ENCODE measurements at regions not wholly inside any gene's neighbourhood (a gene's known extent, or its start where the extent isn't known, plus 50 kb on each side); places are given as distances from the start of the nearest gene placed in this dataset.

GRCh38 chr15:36251450-36251849 is 328.0 kb upstream of the CDIN1 start:
- no peak for TF ChIP-seq CTCF (IDR thresholded peaks at IDR 0.05)
- no peak for TF ChIP-seq POLR2A (IDR thresholded peaks at IDR 0.05)
- TF ChIP-seq POLR2AphosphoS5 (IDR thresholded peaks at IDR 0.05), result no peak
- Histone ChIP-seq H3K4me1 (replicated peaks) (no peaks in the 10 kb centered on the region), H3K9me3 (no peaks in the 10 kb centered on the region), H3K4me3 (no peak overlapping the region), H3K36me3 (no peaks in the 10 kb centered on the region), H3K27me3 (replicated peaks; ENCODE audit: insufficient read depth) (no peaks in the 10 kb centered on the region), H3K27ac (no peak overlapping the region)
- DNase-seq (ENCODE audit: low spot score), result no peak
- intact Hi-C loops (cut with DNase I), result no loop called here
- WGBS, result 93% methylated on average over 1 of the region's 1 CpG

- no peaks in the 10 kb centered on the region for H3K27me3 ChIP-seq (replicated peaks; ENCODE audit: insufficient read depth)
- TF ChIP-seq CTCF (IDR thresholded peaks at IDR 0.05), result no peak
- no peak for TF ChIP-seq POLR2AphosphoS5 (IDR thresholded peaks at IDR 0.05)
- no peak for TF ChIP-seq POLR2A (IDR thresholded peaks at IDR 0.05)
- DNase-seq (ENCODE audit: low spot score), result no peak
- H3K4me1 ChIP-seq (replicated peaks), result no peaks in the 10 kb centered on the region
- 91% methylated on average over 10 of the region's 10 CpGs for WGBS
- intact Hi-C loops (cut with DNase I), result no loop called here
- no peaks in the 10 kb centered on the region for H3K9me3 ChIP-seq
- H3K36me3 ChIP-seq, result no peaks in the 10 kb centered on the region
- no peak overlapping the region for H3K27ac ChIP-seq
- H3K4me3 ChIP-seq, result no peak overlapping the region
These were observed 327.2 kb upstream of the CDIN1 start for GRCh38 chr15:36252146-36252711.

DNA sequence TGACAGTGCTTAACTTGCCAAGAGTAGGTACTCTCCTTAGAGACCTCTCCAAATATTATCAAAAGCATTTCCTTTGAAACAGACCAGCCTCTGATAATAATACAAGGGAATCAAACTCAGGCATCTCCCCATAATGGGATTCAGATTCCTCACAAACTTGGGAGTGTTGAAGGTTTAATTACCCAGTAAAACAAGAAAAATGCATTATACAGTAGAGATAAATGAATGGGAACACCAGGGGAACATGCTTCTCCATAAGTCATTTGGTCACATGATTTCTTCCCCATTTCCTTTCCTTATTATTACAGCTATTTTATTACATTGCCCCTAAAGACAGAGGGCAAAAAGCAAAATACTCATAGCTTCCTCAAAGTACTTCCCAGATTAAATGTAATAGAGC is 325.0 kb upstream of the CDIN1 start:
- H3K27ac ChIP-seq, result no peak overlapping the region
- intact Hi-C loops (cut with DNase I), result no loop called here
- H3K4me3 ChIP-seq, result no peak overlapping the region
- H3K27me3 ChIP-seq (replicated peaks; ENCODE audit: insufficient read depth), result no peaks in the 10 kb centered on the region
- TF ChIP-seq CTCF (IDR thresholded peaks at IDR 0.05), result no peak
- TF ChIP-seq POLR2AphosphoS5 (IDR thresholded peaks at IDR 0.05), result no peak
- TF ChIP-seq POLR2A (IDR thresholded peaks at IDR 0.05), result no peak
- no peak for DNase-seq (ENCODE audit: low spot score)
- H3K4me1 ChIP-seq (replicated peaks), result no peaks in the 10 kb centered on the region
- no peaks in the 10 kb centered on the region for H3K9me3 ChIP-seq
- H3K36me3 ChIP-seq, result no peaks in the 10 kb centered on the region

- intact Hi-C loops (cut with DNase I), result no loop called here
- WGBS, result 71% methylated on average over 1 of the region's 1 CpG
- Histone ChIP-seq H3K4me1 (replicated peaks) (no peaks in the 10 kb centered on the region), H3K27ac (no peak overlapping the region), H3K9me3 (no peaks in the 10 kb centered on the region), H3K4me3 (no peak overlapping the region), H3K36me3 (no peaks in the 10 kb centered on the region), H3K27me3 (replicated peaks; ENCODE audit: insufficient read depth) (no peaks in the 10 kb centered on the region)
- no peak for TF ChIP-seq POLR2AphosphoS5 (IDR thresholded peaks at IDR 0.05)
- TF ChIP-seq POLR2A (IDR thresholded peaks at IDR 0.05), result no peak
- TF ChIP-seq CTCF (IDR thresholded peaks at IDR 0.05), result no peak
- DNase-seq (ENCODE audit: low spot score), result no peak
These were observed 323.0 kb upstream of the CDIN1 start for GRCh38 chr15:36256404-36256807.

DNA sequence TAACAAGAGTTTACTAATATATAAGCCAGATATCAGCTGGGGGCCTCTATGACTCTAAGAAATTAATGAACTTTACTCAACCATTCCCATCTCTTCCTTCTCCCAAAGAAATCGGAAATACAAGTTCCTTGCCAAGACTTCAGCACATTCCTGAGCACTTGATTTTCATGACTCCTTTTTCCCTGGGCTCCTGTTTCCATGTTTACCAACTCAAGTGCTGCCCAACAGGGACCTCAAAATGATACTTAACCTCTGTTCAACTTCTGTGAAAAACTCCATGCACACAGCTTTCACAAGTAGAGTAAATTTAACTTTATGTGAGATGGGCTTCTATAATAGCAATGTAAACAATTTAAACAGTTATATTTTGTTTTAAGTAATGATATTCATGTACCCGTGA is 315.8 kb upstream of the CDIN1 start:
- 86% methylated on average over 2 of the region's 2 CpGs for WGBS
- H3K27ac ChIP-seq, result no peak overlapping the region
- TF ChIP-seq CTCF (IDR thresholded peaks at IDR 0.05), result no peak
- TF ChIP-seq POLR2A (IDR thresholded peaks at IDR 0.05), result no peak
- TF ChIP-seq POLR2AphosphoS5 (IDR thresholded peaks at IDR 0.05), result no peak
- no peaks in the 10 kb centered on the region for H3K4me1 ChIP-seq (replicated peaks)
- H3K27me3 ChIP-seq (replicated peaks; ENCODE audit: insufficient read depth), result no peaks in the 10 kb centered on the region
- H3K9me3 ChIP-seq, result no peaks in the 10 kb centered on the region
- DNase-seq (ENCODE audit: low spot score), result no peak
- H3K4me3 ChIP-seq, result no peak overlapping the region
- no peaks in the 10 kb centered on the region for H3K36me3 ChIP-seq
- intact Hi-C loops (cut with DNase I), result no loop called here

All from prostate gland (tissue), 2 donors.